HG02642 (cell line): ENCODE measurements at regions not wholly inside any gene's neighbourhood (a gene's known extent, or its start where the extent isn't known, plus 50 kb on each side); places are given as distances from the start of the nearest gene placed in this dataset.
"Not testable (repeated sequence)": the region's sequence is repeated elsewhere in the genome, so short reads cannot be mapped to it uniquely, and the experiment has no call there.

Source experiments
- ATAC-seq: cut with Tn5 transposase; IDR thresholded peaks from one replicate; pipeline ENCODE4 v1.9.1; 2021; ENCODE audit warnings: mild to moderate bottlenecking; ENCODE audit not compliant: unreplicated experiment, poor library complexity

DNA sequence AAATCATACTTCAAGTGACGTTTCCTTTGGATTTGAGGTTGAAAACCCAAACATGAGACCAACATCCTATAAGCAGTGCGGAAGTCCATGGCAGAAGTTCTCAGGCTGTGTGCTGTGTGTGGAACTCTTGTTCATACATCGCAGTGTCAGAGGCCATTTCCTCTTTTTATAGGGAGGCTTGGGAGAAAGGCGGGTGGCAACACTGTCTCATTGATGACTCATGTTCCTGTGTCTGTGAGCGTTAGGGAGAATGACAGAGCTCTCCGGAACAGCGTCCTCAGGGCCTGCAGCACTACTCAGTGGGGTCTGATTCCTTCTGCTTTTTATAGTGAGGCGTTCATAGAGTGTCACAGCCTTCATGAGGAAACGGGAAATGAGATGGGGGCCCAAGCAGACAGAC, 98.8 kb upstream of the BASP1 start:
- no peak for ATAC-seq

DNA sequence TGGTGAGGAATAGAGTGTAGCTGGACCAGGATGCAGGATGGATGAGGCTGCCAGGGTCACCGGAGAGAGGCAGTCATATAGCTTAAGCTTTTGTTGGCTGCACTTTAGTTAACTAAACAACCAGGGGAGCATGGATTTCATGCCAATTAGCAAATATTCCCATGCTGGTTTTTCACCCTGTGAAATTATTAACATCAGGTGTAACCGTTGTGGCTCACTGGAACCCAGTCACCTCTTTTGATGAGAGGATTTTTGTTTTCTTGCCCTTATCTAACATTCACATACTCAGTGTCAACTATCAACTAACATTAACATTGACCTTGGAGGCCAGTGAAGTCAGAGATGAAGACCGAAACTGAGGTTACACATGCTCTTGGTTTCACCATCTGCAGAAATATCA, 97.2 kb upstream of the BASP1 start:
- no peak for ATAC-seq

- ATAC-seq = no peak
These were observed 95.7 kb upstream of the BASP1 start for GRCh38 chr5:17121776-17122175.

DNA sequence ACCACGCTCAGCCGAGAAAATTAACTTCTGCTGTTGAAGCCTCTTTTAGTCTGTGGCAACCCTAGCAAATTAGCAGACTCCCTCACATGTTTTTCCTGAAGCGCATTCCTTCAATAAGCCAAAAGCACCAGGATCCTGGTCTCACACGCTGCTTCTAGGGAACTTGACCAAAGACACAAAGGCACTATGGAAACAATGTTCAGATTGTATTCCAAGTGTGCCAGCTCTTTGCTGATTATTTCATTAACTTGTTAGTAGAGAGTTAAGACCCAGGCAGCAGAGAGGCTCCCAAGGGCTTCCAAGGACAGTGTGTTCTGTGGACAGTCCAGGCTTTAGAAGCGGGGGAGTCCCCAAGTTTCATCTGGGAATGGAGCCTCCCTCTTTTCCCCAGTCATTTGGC, 94.4 kb upstream of the BASP1 start:
- ATAC-seq = no peak

DNA sequence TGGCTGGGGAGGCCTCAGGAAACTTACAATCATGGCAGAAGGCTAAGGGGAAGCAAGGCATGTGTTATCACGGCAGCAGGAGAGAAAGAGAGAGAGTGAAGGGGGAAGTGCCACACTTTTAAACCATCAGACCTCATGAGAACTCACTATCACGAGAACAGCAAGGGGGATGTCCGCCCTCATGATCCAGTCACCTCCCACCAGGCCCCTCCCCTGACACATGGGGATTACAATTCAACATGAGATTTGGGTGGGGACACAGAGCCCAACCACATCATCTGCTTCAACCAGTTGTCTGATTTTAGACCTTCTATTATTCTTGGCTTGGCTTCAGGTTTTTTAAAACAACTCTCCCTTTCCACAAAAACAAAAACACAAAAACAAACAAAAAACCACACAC, 93.7 kb upstream of the BASP1 start:
- ATAC-seq = not testable (repeated sequence)

GRCh38 chr5:17127743-17128231, 89.6 kb upstream of the BASP1 start:
- no peak for ATAC-seq

- no peak for ATAC-seq
These were observed 88.2 kb upstream of the BASP1 start for GRCh38 chr5:17129093-17129849.

GRCh38 chr5:17130302-17130701, 87.1 kb upstream of the BASP1 start:
- ATAC-seq = not testable (repeated sequence)

- ATAC-seq = peak; percentile 62
These were observed 84.9 kb upstream of the BASP1 start for GRCh38 chr5:17132444-17133083.

GRCh38 chr5:17135050-17135449, 82.4 kb upstream of the BASP1 start:
- ATAC-seq = no peak

GRCh38 chr5:17143335-17143734, 74.1 kb upstream of the BASP1 start:
- no peak for ATAC-seq

DNA sequence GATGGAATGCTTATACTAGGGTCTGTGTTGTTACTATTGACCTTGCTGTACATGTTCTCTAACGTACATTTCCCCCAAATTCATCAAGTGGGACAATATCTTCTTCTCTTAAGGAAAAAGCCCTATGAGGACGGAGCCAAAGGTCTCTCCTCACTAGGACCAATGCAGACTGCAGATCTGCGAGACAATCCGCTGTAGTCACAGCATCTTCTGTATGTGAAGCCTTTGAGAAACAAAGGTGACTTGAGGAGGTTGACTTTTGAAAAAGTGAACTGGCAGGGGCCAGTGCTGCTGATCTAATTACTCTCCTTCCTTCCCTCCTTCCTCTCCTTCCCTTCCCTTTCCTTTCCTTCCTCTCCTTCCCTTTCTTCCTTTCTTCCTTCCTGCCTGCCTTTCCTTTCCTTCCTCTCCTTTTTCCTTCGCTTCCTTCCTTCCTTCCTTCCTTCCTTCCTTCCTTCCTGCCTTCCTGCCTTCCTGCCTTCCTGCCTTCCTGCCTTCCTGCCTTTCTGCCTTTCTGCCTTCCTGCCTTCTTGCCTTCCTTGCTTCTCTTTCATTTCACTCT, 71.1 kb upstream of the BASP1 start:
- ATAC-seq = no peak

- no peak for ATAC-seq
These were observed 70.3 kb upstream of the BASP1 start for GRCh38 chr5:17147170-17147569.

GRCh38 chr5:17147617-17148016, 69.8 kb upstream of the BASP1 start:
- ATAC-seq = no peak

DNA sequence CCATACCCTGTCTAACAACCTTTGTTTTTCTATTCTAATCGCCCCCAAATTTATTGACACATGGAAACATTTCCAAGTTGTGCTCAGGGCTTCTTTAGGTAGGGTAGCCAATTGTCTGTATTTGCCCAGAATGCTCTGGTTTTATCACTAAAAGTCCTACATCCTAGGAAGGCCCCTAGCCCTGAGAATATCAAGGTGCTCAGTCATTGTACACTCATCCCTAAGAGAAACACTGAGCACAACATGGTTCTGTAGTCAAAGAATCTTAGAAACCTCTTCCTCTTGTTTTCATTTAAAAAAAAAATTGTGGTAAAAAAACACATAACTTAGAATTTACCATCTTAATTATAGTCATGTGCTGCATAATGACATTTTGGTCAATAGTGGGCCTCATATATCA, 69.0 kb upstream of the BASP1 start:
- no peak for ATAC-seq

- ATAC-seq = no peak
These were observed 67.6 kb upstream of the BASP1 start for GRCh38 chr5:17149786-17150185.

- ATAC-seq = no peak
These were observed 66.9 kb upstream of the BASP1 start for GRCh38 chr5:17150531-17150930.

GRCh38 chr5:17151686-17152085, 65.7 kb upstream of the BASP1 start:
- ATAC-seq = no peak

- ATAC-seq = no peak
These were observed 63.0 kb upstream of the BASP1 start for GRCh38 chr5:17154211-17154996.

DNA sequence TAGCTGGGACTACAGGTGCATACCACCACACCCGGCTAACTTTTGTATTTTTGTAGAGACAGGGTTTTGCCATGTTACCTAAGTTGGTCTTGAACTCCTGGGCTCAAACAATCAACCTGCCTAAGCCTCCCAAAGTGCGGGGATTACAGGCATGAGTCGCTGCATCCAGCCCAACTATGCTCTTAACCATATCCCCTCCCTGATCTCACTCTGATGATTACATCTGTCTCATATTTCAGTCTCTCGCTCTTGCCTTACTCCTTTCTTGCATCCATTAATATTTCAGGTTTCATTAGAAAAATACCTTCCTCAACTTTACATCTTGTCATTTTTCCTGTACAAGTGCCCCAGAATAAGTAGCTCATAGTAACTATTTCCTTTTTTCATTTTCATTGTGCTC, 61.0 kb upstream of the BASP1 start:
- ATAC-seq = no peak

GRCh38 chr5:17157294-17157693, 60.1 kb upstream of the BASP1 start:
- no peak for ATAC-seq
